BE2C (cell line): ENCODE measurements at regions not wholly inside any gene's neighbourhood (a gene's known extent, or its start where the extent isn't known, plus 50 kb on each side); places are given as distances from the start of the nearest gene placed in this dataset.

Experiments
- DNase-seq: peaks from one replicate; pipeline ENCODE4 v3.0.0-alpha.2; 2020
- H3K27me3 ChIP-seq: fragments of 250-450 bp; sonication (Bioruptor Pico); 2 replicates; pipeline ENCODE4 v1.5.1; 2020; ENCODE audit warnings: mild to moderate bottlenecking
- H3K36me3 ChIP-seq: fragments of 250-450 bp; sonication (Bioruptor Pico); 2 replicates; pipeline ENCODE4 v1.5.1; 2020; ENCODE audit warnings: mild to moderate bottlenecking
- H3K4me1 ChIP-seq: fragments of 250-450 bp; sonication (Bioruptor Pico); 2 replicates; pipeline ENCODE4 v1.5.1; 2020
- H3K4me3 ChIP-seq: 2 replicates; pipeline ENCODE4 v1.5.1; 2011; ENCODE audit warnings: low read depth, low read length
- H3K9me3 ChIP-seq: fragments of 250-450 bp; sonication (Bioruptor Pico); 2 replicates; pipeline ENCODE4 v1.5.1; 2020
- CTCF ChIP-seq: IDR thresholded peaks from 2 replicates; pipeline ENCODE4 v1.5.1; 2012; ENCODE audit warnings: mild to moderate bottlenecking, low read depth, low read length

DNA sequence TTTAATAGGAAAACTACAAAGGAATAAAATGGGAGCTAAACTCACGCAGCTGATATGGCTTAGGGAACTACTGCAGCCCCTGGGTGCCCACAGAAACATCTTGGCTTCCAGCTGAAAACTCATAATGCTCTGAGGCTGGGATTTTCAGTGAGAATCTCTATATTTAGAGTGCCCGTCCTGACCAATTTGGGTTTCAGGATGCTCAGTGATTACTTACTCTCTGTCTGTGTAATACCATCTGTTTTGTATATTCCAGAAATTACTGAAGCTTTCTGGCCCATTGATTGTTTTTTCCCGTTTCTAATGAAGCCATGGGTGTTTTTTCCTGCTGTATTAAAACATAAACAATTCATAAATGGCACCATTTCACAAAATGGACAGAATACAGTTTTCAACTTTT is 50.6 kb upstream of the ZNF385D start:
- H3K4me3 ChIP-seq, result no peak overlapping the region
- H3K4me1 ChIP-seq, result no peaks in the 10 kb centered on the region
- no peaks in the 10 kb centered on the region for H3K27me3 ChIP-seq
- DNase-seq, result no peak
- no peaks in the 10 kb centered on the region for H3K36me3 ChIP-seq
- no peak for TF ChIP-seq CTCF
- no peaks in the 10 kb centered on the region for H3K9me3 ChIP-seq

DNA sequence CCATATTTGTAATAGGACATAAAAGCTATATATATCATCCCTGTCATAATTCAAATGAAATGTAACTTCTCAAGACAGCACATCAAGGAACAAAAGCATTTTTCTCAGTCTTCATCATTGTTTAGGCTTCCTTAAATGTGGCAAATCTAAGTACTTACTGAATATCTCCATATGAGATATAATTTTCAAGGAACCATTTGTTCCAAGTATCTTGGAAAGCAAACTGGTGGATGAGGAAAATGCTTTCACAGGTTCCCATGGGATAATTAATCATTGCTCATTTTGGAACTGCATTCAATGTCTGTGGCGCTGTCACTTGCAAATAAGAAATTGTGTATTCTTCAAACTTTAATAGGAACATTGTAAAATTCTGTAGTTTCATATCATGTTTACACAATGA is 52.6 kb upstream of the ZNF385D start:
- Histone ChIP-seq H3K36me3 (no peaks in the 10 kb centered on the region), H3K9me3 (no peaks in the 10 kb centered on the region), H3K4me1 (no peaks in the 10 kb centered on the region), H3K27me3 (no peaks in the 10 kb centered on the region), H3K4me3 (no peak overlapping the region)
- DNase-seq, result no peak
- no peak for TF ChIP-seq CTCF

- no peak for TF ChIP-seq CTCF
- Histone ChIP-seq H3K4me3 (no peak overlapping the region), H3K9me3 (no peaks in the 10 kb centered on the region), H3K36me3 (no peaks in the 10 kb centered on the region), H3K4me1 (no peaks in the 10 kb centered on the region), H3K27me3 (no peaks in the 10 kb centered on the region)
- no peak for DNase-seq
Measured at GRCh38 chr3:21804330-21804729, 53.3 kb upstream of the ZNF385D start.

- H3K9me3 ChIP-seq, result no peaks in the 10 kb centered on the region
- H3K27me3 ChIP-seq, result no peaks in the 10 kb centered on the region
- no peaks in the 10 kb centered on the region for H3K36me3 ChIP-seq
- no peaks in the 10 kb centered on the region for H3K4me1 ChIP-seq
- no peak for TF ChIP-seq CTCF
- DNase-seq, result no peak
- no peak overlapping the region for H3K4me3 ChIP-seq
Measured at GRCh38 chr3:21806733-21807132, 55.7 kb upstream of the ZNF385D start.

DNA sequence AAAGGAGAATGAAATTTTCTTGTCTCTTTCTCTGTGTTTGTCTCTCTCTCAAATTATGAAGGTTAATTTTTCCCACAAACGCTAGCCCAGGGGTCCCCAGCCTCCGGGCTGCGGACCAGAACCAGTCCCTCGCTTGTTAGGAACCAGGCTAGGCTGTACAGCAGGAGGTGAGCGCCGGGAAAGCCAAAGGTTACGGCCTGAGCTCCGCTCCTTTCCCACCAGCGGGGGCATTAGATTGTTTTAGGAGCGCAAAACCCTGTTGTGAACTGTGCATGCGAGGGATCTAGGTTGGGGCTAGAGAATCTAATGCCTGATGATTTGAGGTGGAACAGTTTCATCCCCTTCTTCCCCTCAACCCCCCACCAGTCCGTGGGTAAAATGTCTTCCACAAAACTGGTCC is 74.7 kb upstream of the ZNF385D start:
- H3K27me3 ChIP-seq, result no peaks in the 10 kb centered on the region
- TF ChIP-seq CTCF, result no peak
- H3K4me1 ChIP-seq, result no peaks in the 10 kb centered on the region
- H3K36me3 ChIP-seq, result no peaks in the 10 kb centered on the region
- no peak overlapping the region for H3K4me3 ChIP-seq
- DNase-seq, result no peak
- H3K9me3 ChIP-seq, result no peaks in the 10 kb centered on the region

DNA sequence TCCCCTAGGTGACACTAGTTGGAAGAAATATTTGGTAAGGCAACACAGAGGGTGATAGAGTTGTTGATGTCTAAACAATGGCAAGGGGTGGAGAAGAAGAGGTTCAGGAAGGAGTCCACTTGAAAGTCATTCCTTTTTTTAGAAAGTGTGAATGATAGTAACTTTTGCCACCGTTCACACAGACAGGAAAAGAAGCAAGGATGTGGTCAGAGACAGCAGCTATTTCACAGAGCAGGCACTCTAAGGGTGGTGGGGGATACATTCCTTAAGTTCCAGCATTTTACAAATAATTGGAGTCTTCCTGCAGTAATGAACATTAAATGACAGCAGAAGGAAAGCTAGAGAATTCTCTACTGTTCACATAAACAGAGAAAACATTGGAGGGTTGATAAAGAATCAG is 75.4 kb upstream of the ZNF385D start:
- H3K36me3 ChIP-seq, result no peaks in the 10 kb centered on the region
- DNase-seq, result no peak
- H3K9me3 ChIP-seq, result no peaks in the 10 kb centered on the region
- no peaks in the 10 kb centered on the region for H3K27me3 ChIP-seq
- TF ChIP-seq CTCF, result no peak
- H3K4me1 ChIP-seq, result no peaks in the 10 kb centered on the region
- no peak overlapping the region for H3K4me3 ChIP-seq
